Stimulated activated CD4-positive, alpha-beta T cell treated with anti-CD3 and anti-CD28 coated beads, Interleukin-1b, Interleukin-23, amount 100 ng/mL, for 1 hour (primary cell): ENCODE measurements at regions not wholly inside any gene's neighbourhood (a gene's known extent, or its start where the extent isn't known, plus 50 kb on each side); places are given as distances from the start of the nearest gene placed in this dataset.
"Not testable (repeated sequence)": the region's sequence is repeated elsewhere in the genome, so short reads cannot be mapped to it uniquely, and the experiment has no call there.

Source experiments
- DNase-seq, 2 donors: peaks; one replicate each; pipeline ENCODE4 v3.0.0-alpha.2; 2020; ENCODE audit warnings: low read depth in 2 of 2

- DNase-seq, result no peak
Measured at GRCh38 chr2:22957446-22957845, 427.5 kb upstream of the KLHL29 start.

- no peak for DNase-seq
Measured at GRCh38 chr2:22958308-22958707, 426.7 kb upstream of the KLHL29 start.

- no peak for DNase-seq
Measured at GRCh38 chr2:22967756-22968155, 417.2 kb upstream of the KLHL29 start.

GRCh38 chr2:22970284-22970975 is 414.5 kb upstream of the KLHL29 start:
- no peak for DNase-seq

- DNase-seq, result no peak
Measured at GRCh38 chr2:22970991-22971390, 414.0 kb upstream of the KLHL29 start.

- no peak for DNase-seq
Measured at GRCh38 chr2:22981785-22982184, 403.2 kb upstream of the KLHL29 start.

GRCh38 chr2:22984152-22984551 is 400.8 kb upstream of the KLHL29 start:
- DNase-seq, result not testable (repeated sequence)

GRCh38 chr2:22990246-22990645 is 394.7 kb upstream of the KLHL29 start:
- DNase-seq, result no peak

- DNase-seq, result no peak
Measured at GRCh38 chr2:22991844-22992243, 393.1 kb upstream of the KLHL29 start.

GRCh38 chr2:22992441-22992840 is 392.5 kb upstream of the KLHL29 start:
- no peak for DNase-seq

- no peak for DNase-seq
Measured at GRCh38 chr2:22993250-22993649, 391.7 kb upstream of the KLHL29 start.

- no peak for DNase-seq
Measured at GRCh38 chr2:22995576-22995975, 389.4 kb upstream of the KLHL29 start.

- DNase-seq, result no peak
Measured at GRCh38 chr2:22996911-22997310, 388.1 kb upstream of the KLHL29 start.

GRCh38 chr2:22998359-22998758 is 386.6 kb upstream of the KLHL29 start:
- DNase-seq, result no peak

- no peak for DNase-seq
Measured at GRCh38 chr2:22999951-23000350, 385.0 kb upstream of the KLHL29 start.

GRCh38 chr2:23002234-23002633 is 382.7 kb upstream of the KLHL29 start:
- DNase-seq, result no peak

- no peak for DNase-seq
Measured at GRCh38 chr2:23005469-23005868, 379.5 kb upstream of the KLHL29 start.

GRCh38 chr2:23007631-23008235 is 377.2 kb upstream of the KLHL29 start:
- DNase-seq, result no peak

- DNase-seq, result no peak
Measured at GRCh38 chr2:23008440-23008839, 376.5 kb upstream of the KLHL29 start.

- DNase-seq, result no peak
Measured at GRCh38 chr2:23008951-23009350, 376.0 kb upstream of the KLHL29 start.

GRCh38 chr2:23009545-23010149 is 375.3 kb upstream of the KLHL29 start:
- no peak for DNase-seq

GRCh38 chr2:23012499-23012898 is 372.5 kb upstream of the KLHL29 start:
- DNase-seq, result no peak

- DNase-seq, result no peak
Measured at GRCh38 chr2:23015651-23016200, 369.3 kb upstream of the KLHL29 start.
